Hepatic stellate cell (primary cell): ENCODE measurements at regions not wholly inside any gene's neighbourhood (a gene's known extent, or its start where the extent isn't known, plus 50 kb on each side); places are given as distances from the start of the nearest gene placed in this dataset.

Experiments
- DNase-seq: peaks from one replicate; pipeline ENCODE4 v3.0.0; 2011; ENCODE audit warnings: low spot score

DNA sequence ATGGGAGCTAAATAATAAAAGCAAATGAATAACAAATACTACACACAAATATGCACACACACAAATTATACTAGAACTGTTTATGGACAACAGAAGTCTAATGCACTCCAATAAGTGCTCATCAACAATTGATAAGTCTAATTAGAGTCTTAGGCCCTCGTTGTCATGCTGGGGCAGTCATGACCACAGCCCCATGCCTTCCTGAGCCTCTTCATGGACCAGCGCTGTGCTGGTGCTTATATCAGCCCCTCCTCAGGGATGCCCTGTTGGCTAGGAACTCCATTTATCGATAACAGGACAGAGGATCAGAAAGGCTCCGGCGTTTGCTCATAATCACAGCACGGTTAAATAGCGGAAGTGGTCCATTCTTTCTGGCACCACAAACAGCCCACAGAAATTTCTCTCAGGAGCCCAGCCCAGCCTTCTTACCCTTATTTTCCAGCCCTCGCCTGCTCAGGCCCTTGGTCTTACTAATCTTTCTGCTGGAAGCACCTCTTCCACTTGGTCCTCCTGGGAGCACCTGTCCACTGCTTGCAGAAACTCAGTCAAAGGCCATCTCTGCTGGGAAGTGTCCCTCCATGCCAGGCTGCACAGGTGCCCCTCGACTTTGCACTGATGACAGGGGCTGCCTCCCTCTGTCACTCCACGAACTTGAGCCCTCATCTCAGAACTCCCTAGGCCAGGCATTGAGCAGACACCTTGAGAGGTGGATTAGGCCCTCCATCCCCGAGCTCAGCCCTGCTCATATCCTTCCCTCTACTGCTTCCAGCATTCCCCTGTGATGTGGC is 500.2 kb upstream of the HS6ST1 start:
- DNase-seq = no peak

DNA sequence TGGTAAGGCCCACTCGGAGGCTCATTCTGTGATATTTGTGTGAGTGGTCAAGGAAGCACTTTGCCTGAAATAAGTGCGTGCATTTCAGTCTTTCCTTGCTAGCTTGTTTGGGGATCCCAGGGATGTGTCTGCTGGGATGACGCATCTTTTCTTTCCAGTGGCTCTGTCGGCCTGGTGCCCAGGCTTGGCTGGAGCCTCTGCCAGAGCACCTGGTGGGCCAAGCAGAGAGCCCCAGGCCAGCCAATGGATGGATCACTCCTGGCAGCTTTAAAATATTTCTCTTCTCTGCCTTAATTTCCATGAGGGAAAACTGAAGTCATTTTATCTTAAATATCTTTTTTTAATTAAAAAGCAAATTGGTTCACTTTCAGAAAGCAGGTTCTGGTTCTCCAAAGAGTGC is 501.8 kb upstream of the HS6ST1 start:
- DNase-seq = no peak

DNA sequence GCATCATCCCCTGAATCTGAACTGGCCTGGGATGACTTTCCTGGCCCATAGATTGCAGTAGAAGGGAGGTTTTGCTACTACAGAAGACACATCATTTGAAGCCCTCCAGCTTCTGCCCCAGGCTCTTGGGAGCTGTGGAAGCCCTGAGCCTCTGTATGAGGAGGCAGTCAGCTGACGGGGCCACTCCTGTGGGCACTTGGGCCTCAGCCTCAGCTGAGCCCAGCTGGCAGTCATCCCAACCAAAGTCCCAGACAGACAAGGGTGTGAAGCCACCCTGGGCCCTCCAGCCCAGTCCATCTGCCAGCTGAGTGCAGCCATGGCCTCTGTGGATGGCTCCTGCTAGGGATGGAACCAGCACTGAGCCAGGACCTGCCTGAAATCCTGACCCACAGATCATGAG is 502.3 kb upstream of the HS6ST1 start:
- DNase-seq = no peak

DNA sequence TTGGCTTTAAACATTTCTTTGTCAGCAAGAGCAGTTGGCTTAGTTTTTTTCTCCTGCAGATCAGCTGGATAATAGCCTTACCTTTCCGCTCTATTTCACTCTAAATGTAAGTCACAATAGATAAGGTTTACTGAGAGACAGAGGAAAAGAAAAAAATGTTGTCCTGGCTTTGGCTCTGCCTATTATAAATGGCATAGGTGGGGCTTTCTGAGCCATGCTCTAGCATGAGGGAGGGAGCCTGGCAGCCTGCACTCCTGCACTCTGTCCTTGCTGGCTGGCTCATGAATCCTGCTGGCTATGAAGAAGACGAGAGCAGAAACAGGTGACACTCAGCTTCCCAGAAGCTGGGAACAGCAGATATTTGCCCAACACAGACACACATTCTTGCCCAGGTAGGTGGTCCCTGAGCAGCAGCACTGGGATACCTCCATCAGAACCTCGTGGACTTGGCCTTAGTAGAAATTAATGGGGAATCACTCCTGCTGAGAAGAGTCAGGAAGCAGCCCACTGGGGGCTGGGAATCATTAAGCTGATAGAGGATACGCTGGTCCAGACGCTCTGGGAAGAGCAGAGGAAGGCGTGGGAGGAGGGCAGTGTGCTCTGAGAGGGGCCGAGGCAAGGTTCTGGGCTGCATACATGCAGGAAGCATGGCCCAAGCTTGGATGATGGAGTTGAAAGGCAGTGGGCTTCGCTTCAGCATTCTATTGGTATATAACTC is 514.4 kb upstream of the HS6ST1 start:
- DNase-seq = no peak

DNA sequence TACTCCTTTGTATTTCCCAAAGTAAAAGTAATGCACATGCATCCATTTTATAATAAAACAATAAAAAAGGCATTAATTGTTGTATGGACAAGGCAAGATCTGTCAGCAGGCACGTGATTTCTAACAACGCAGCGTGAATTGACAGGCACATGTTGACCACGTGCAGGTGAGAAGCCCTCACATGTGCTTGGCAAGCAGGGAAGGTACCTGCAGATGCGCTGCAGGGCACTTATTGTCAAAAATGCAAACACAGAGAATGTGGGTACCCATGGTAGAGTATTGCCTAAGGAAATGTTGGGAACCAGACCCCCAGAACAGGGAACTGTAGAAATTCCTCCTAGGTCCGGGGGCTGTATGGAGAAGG is 515.0 kb upstream of the HS6ST1 start:
- no peak for DNase-seq

DNA sequence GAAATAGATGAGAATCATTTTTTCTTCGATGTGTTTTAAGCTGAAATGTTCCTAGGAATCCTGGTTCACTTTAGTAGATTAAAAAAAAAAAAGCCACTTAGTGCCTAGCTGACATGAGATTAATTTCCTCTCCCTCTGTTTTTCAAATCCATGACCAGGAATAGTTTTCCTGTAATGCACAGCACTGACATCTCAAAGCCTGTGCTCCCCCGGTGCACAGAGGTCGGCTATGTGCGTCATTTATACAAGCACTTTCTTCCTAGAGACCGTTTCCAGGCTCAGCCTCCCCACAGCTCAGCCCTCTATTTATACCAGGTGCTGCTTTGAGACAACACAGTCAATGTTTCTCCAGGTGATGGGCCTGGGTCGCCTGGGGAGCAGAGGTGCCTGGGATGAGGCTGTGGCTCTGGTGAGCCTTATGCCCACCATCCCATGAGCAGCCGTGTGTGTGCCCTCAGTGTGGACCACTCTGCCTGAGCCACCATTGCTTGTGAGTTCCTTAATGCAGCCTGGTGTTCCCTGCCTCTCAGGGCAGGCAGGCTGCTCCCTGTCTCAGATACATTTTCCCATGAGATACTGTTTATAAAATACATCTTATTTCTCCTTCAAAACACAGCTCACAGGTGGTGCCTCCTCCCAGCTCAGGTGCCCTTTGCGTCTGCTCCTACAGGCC is 515.7 kb upstream of the HS6ST1 start:
- no peak for DNase-seq

DNA sequence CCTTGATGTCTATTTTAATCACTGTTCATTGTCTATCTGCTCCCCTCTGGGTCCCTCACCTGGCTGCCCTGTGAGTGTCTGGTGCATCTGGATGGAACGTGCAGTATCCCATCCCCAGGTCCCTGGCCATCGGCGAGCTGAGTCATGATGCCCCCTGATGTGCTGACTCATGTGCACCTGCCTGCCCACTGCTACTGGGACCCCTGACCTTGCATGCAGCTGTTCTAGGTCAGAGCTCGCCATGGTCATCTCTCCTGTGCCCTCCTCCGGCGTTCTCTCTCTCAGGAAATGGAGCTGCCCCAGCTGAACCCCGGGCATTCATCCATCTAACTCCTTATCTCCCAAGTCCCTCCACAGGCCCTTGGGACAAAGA is 516.2 kb upstream of the HS6ST1 start:
- DNase-seq = no peak

DNA sequence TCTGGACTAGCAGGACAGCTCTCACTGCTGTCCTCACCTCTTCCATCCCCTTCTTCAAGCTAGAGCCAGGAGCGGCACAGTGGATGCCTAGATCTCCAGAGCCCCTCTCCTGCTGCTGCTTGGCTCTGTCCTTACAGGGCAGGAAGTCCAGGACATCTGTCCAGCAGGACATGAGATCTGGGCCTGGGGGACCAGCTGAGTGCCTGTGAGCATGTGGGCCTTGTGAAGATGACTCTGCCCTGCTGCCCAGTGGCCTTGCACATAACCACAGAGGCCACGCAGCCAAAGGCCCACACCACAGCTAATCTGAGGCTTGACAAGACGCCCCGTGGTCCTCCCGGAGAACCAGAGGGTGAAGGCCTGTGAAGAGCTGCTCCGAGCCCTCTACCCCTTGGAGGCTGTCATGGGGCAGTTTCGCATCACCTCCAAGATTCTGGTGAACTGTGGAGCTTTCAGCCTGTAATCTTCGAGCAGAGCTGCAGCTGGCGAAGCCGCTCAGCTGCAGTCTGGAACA is 516.7 kb upstream of the HS6ST1 start:
- DNase-seq = no peak

DNA sequence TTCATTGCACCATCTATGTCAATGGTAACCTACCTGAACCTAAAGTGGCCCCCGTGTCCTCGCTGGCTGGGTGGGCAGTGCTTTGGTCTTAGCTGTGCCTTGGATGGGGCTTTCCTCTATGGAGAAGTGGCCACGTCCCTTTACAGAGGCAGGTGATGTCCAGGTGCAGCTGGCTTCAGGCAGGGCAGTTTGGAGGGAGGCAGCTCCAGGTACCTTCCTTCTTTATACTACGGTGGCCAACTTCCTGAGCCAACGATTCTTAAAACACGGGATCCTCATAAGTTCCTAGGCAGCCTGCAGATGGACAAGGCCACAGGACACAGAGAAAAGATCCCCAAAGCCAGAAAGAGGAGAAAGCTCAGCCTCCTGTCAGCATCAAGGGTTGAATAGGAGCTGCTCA is 517.3 kb upstream of the HS6ST1 start:
- DNase-seq = no peak

DNA sequence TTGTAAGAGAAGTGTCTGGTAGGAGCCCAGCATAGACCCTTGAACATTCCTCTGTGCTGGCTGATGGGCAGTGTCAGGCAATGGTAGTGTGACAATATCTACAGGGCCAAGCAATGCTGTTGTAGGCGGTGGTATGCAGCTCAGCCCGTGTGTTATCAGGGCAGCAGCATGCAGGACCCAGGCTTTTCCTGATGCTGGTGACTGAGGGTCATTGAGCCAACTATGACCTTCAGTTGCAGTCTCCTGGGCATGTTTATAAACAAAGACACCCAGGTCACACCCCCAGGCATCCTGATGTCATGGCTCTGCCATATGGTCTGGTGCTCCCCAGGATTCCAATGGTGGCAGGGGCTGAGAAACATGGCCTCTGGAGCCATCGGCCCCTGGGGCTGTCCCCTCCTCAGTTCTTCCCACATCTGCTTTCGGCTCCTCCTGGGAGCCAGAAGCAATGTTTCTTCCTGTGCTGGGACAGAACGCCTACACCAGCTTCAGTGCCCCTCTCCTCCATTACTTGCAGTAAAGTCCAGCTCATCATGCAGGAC is 518.0 kb upstream of the HS6ST1 start:
- DNase-seq = no peak

DNA sequence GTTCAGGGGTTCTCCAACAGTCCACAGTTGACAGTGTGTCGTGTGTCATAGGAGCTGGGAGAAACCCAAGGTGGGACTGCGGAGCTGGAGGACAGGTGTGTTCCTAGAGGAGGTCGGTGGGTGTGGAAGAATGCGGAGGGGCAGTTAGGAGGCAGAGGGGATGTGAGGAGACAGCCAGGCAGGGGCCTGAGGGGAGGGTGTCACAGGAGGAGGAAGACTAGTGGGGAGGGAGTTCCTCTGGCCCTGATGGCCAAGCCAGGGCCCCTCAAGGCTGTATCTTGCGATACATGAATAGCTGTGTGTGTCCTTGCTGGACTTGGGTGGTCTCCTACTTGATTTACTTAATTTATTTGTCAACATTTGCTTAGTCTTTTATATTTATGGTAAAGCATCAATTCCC is 519.6 kb upstream of the HS6ST1 start:
- no peak for DNase-seq

DNA sequence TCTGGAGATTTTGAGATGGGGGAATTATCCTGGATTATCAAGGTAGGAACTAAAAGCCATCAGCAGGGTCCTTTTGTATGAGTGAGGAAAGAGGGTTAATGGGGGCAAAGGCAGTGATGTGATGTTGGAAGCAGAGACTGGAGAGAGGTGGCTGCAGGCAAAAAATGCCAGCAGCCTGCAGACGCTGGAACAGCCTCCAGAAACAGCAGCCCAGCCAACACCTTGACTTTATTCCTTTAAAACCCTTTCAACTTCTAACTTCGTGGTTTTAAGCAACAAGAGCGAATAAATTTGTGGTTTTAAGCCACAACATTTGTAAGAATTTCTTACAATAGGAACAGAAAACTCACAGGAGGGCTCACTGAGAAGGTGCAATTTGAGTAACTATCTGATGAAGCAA is 523.1 kb upstream of the HS6ST1 start:
- no peak for DNase-seq

DNA sequence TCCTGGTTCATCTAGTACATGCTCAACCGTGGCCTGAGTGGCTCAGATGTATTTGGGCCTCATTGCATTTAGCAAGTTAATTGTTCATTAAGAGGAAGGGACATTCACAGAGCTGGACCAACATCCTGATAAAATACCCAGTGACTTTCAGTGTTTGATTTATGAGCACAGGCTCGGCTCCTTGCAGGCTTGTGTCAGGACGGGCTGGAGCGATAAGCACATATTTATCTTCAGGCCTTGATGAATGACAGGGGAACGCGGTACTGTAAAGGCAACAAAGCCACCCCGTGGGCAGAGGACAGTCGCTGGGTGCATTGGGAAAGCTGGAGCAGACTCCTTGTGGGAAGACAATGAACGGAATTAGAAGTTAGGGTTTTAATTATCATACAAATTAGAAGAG is 548.6 kb upstream of the HS6ST1 start:
- DNase-seq = no peak

DNA sequence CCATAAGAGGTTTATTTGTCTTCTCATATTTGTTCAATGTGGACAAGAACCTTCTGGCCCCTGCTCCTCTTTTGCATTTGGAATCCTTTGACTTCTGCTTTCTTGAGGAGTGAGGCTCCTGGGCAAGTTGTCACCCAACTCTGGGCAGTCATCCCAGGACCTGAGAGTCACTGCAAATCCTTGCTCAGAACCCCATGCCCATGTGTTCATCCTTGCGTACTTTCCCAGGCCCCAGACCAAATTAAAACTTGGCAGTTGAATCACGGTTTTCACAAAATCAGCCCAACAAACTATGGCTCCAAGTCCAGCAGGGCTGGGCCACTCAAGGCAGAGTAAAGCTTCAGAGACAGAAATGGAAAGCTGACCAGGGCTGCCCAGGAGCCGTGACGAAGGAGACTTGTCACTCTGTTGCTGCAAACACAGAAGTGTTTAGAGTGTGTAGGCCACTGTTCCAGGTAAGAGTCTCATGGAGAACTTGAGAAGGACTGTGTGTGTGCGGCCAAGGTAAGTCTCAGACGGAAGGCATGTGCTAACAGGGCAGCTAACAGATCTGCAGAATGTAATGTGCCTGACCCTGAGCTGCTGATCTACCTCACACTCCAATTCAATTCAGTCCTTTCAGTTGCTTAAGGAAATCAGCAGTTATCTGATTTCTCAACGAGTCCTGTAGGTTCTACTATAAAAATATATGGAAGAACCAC is 549.4 kb upstream of the HS6ST1 start:
- DNase-seq = no peak

DNA sequence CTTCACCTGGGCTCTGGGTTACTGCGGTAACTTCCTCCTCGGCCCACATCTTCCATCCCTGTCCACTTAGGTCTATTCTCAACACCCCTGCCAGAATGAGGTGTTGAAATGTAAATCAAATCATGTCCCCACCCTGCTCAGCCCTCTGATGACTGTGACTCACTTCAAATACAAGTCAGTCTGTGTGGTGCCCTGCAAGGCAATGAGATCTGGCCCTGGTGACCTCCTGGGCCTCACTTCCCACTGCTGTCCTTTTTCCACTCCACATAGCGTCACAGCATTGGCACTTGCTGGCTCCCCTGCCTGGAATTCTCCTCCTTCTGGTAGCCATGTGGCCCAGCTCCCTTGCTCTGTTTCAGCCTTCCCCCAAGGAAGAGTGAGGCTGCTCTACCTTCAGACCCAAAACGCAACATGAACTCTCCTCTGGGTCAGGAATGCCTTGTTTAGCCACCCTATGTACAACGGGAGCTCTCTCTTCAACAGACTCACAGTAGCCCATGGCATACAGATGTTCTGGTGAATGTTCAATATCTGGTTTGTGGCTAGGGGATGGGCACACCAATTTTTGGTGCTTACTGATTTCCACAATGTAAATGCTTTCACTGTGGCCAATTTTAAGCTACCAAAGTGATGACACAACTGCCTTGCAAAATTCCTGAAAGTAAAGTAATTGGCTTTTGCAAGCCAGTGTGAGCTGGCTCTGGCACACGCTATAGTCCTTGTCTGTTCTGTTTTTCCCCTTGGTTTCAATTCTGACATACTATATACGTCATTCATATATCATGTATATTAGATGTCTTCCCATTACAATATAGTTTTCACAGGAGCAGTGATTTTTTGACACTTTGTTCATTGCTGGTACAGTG is 550.3 kb upstream of the HS6ST1 start:
- DNase-seq = no peak

DNA sequence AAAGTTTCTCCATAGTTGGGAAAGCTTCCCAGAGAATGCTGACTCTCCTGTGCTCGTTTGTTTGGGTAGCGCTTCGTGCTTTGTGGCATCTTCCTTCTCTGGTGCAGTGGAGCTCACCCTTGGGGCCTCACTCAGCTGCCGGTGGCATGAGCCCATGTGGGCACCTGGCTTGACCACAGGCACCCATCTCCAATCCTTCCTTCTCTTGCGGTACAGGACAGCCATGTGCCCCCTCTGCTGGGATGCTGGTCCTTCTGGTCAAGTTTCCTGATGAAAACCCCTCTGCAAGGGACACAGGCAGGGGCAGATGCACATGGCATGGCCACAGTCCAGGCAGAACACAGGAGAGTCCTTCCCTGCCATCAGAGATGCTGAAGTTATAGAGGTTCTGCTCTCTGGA is 555.9 kb upstream of the HS6ST1 start:
- DNase-seq = no peak

DNA sequence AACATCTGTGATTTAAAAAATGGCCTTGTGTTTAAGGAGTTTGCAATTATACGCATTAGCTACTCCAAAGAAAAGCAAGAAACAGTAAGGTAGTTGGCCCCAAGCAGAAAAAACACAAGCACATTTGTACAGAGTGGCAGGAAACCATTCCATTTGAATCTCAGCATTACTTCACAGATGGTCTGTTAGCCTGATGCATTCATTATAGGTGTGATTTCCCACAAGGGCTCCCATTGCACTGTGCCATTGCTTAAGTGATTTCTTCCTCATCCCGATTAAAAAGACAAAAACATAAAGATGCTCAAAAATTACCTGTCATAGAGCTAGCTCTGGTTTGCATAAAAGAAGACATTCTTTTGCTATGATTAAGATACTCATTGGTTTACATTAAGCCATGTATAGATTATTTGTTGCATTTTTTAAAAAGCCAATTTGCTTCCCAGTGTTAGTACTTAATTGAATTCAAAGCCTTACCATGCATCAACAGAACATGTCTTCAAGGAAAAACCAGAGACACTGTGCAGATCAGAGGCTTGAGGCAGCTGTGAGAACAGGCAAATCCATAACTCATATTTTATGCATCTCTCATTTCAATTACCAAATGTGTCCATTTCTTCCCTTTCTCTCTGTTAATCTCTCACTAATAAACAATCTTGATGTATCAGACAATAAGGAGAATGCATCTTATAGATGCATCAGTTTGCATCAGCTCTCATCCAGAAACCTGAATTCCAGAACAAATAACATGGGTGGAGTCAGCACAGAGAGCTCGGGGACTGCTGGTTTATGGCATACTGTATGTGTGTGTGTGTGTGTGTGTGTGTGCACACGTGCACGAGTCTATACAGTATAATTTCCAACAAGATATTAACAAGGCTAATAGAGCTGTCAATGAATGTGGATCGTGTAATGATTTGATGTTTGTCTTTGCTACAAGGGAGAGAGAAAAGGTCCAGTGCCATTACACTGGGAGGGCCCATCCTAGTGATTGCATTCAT is 558.6 kb upstream of the HS6ST1 start:
- no peak for DNase-seq

DNA sequence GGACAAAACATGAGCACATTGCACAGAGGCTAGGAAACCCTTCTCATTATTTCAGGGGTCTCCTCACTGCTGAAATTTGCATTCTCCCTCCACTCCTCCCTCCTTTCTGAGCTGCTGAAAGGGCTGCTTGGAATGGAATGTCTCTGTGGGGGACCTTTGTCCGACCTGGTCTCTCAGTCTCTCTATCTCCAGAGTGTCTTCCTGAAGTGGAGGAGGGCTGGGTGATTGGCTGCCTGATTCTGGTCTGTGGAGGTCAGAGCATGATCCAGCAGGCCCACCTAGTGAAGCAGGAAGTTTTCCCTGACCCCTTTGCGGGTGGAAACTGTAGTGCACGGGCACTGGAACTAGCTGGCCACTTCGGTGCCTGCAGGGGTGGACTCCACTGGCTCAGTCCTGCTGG is 560.5 kb upstream of the HS6ST1 start:
- no peak for DNase-seq

DNA sequence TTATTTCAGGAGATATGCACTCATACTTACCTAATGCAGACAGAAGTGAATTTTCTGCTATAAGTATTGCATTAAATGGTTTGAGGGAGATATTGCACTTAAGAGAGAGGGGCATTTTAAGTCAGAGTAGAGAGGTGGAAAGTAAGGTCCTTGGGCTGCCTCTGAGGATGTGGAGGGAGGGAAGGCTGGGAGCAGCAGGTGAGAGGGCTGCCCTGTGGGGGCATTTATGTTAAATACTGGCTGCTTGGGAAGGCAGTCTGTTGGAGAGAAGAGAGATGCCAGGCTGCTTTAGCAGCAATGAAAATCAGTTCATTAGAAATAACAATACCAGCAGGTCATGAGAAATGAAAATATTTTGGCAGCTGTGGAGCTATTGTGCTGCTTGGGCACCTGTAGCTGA is 576.2 kb upstream of the HS6ST1 start:
- DNase-seq = no peak
